ENCODE measurements at regions not wholly inside any gene's neighbourhood (a gene's known extent, or its start where the extent isn't known, plus 50 kb on each side); places are given as distances from the start of the nearest gene placed in this dataset.

DNA sequence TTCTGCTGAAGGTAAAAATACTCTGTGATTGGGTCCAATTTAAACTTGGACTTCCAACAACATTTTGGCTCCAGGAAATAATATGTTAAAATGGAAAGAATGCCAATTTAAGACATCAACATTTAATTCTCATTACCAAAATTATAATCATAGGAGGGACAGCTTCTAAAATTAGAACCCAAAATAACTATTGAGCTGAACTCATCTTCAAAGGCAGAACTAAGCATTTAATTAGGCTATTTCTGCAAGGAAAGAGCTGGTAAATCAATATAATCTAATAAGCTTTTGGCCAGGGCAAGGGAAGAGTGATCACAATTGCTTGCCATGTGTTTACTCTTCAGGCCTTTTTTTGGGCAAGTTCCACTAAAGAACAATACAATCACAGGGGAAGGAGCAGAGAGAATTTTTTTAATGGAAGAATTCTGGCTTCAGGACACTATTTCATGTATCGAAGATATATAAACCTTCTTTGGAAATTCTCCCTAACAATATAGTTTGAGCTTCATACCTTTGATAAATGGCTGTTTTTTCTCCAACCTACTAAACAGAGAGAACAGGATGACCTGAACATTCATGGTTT lies 133.1 kb upstream of the PTBP2 start:
- no peak for TF ChIP-seq EZH2phosphoT487 (conservative IDR thresholded peaks at IDR 0.05; ENCODE audit: low read length)
- no peak for TF ChIP-seq CTCF (IDR thresholded peaks at IDR 0.05; ENCODE audit: insufficient read depth, low read length, poor library complexity, severe bottlenecking)
